Uterus (tissue), 2 donors: ENCODE measurements at regions not wholly inside any gene's neighbourhood (a gene's known extent, or its start where the extent isn't known, plus 50 kb on each side); places are given as distances from the start of the nearest gene placed in this dataset.

Experiments
- CTCF ChIP-seq, 4 experiments: fragments of 200-600 bp in 2 of 4; fragments of 450-650 bp in 2 of 4; sonication (generic) in 2 of 4; IDR thresholded peaks; one replicate each; pipeline ENCODE4 v1.5.1; 2016 to 2019; ENCODE audit warnings: antibody characterized with exemption in 4 of 4, mild to moderate bottlenecking in 2 of 4, moderate library complexity in 1 of 4
- POLR2A ChIP-seq, 2 donors: fragments of 450-650 bp; IDR thresholded peaks; one replicate each; pipeline ENCODE4 v1.6.1; 2016; ENCODE audit warnings: antibody characterized with exemption in 2 of 2, mild to moderate bottlenecking in 1 of 2, moderate library complexity in 1 of 2

- TF ChIP-seq CTCF (IDR thresholded peaks at IDR 0.05), result no peak
- TF ChIP-seq POLR2A (IDR thresholded peaks at IDR 0.05), result no peak
These were observed 199.9 kb upstream of the KRR1 start for GRCh38 chr12:75711271-75711670.
